Lower leg skin (tissue), 3 donors: ENCODE measurements at regions not wholly inside any gene's neighbourhood (a gene's known extent, or its start where the extent isn't known, plus 50 kb on each side); places are given as distances from the start of the nearest gene placed in this dataset.

Source experiments
- CTCF ChIP-seq, 3 donors: fragments of 450-650 bp; IDR thresholded peaks; one replicate each; pipeline ENCODE4 v1.5.1; 2016; ENCODE audit warnings: antibody characterized with exemption in 3 of 3, mild to moderate bottlenecking in 3 of 3, moderate library complexity in 2 of 3
- POLR2A ChIP-seq, 2 donors: fragments of 450-650 bp; IDR thresholded peaks; one replicate each; pipeline ENCODE4 v1.6.1; 2016 to 2017; ENCODE audit warnings: antibody characterized with exemption in 2 of 2, mild to moderate bottlenecking in 1 of 2, moderate library complexity in 1 of 2

GRCh38 chr3:22959593-22959992 is 243.5 kb upstream of the UBE2E2 start:
- TF ChIP-seq CTCF (IDR thresholded peaks at IDR 0.05) (no peak), POLR2A (IDR thresholded peaks at IDR 0.05) (no peak)
